ENCODE measurements at regions not wholly inside any gene's neighbourhood (a gene's known extent, or its start where the extent isn't known, plus 50 kb on each side); places are given as distances from the start of the nearest gene placed in this dataset.

GRCh38 chr4:182000077-182000476 is 243.1 kb upstream of the TENM3 start:
- no peaks in the 10 kb centered on the region for H3K36me3 ChIP-seq (replicated peaks in 1 of 2; ENCODE audit: insufficient read depth in 1 of 2, low read depth in 2 of 2)
- H3K4me1 ChIP-seq = no peaks in the 10 kb centered on the region
- TF ChIP-seq CTCF (IDR thresholded peaks at IDR 0.05) (no peak), POLR2A (IDR thresholded peaks at IDR 0.05) (no peak)
- ATAC-seq (no peak), DNase-seq (no peak)
- H3K27me3 ChIP-seq = no peaks in the 10 kb centered on the region
- intact Hi-C loops (cut with DNase I) = no loop called here
- H3K4me3 ChIP-seq = no peak overlapping the region
- H3K9me3 ChIP-seq = no peaks in the 10 kb centered on the region
- 62 to 65% methylated on average over 6 of the region's 6 CpGs for WGBS, 2 donors
- H3K27ac ChIP-seq = no peak overlapping the region

- no peak overlapping the region for H3K4me3 ChIP-seq
- DNase-seq (no peak), ATAC-seq (no peak)
- TF ChIP-seq CTCF (IDR thresholded peaks at IDR 0.05) (no peak), POLR2A (IDR thresholded peaks at IDR 0.05) (no peak)
- WGBS, 2 donors = 76 to 89% methylated on average over 1 of the region's 1 CpG
- no peak overlapping the region for H3K27ac ChIP-seq
- H3K4me1 ChIP-seq = no peaks in the 10 kb centered on the region
- no peaks in the 10 kb centered on the region for H3K36me3 ChIP-seq (replicated peaks in 1 of 2; ENCODE audit: insufficient read depth in 1 of 2, low read depth in 2 of 2)
- H3K9me3 ChIP-seq = no peaks in the 10 kb centered on the region
- intact Hi-C loops (cut with DNase I) = no loop called here
- no peaks in the 10 kb centered on the region for H3K27me3 ChIP-seq
These were observed 232.3 kb upstream of the TENM3 start for GRCh38 chr4:182010876-182011275.

- Histone ChIP-seq H3K36me3 (replicated peaks in 1 of 2; ENCODE audit: insufficient read depth in 1 of 2, low read depth in 2 of 2) (no peaks in the 10 kb centered on the region), H3K27ac (no peak overlapping the region), H3K4me1 (no peaks in the 10 kb centered on the region), H3K27me3 (no peaks in the 10 kb centered on the region), H3K4me3 (no peak overlapping the region), H3K9me3 (no peaks in the 10 kb centered on the region)
- TF ChIP-seq POLR2A (IDR thresholded peaks at IDR 0.05) (no peak), CTCF (IDR thresholded peaks at IDR 0.05) (no peak)
- DNase-seq (no peak), ATAC-seq (no peak)
- intact Hi-C loops (cut with DNase I) = no loop called here
- WGBS, 2 donors = 73 to 88% methylated on average over 5 of the region's 5 CpGs
These were observed 229.0 kb upstream of the TENM3 start for GRCh38 chr4:182014164-182014563.

GRCh38 chr4:182015014-182015413 is 228.2 kb upstream of the TENM3 start:
- H3K36me3 ChIP-seq (replicated peaks in 1 of 2; ENCODE audit: insufficient read depth in 1 of 2, low read depth in 2 of 2) = no peaks in the 10 kb centered on the region
- no peak overlapping the region for H3K4me3 ChIP-seq
- no peaks in the 10 kb centered on the region for H3K9me3 ChIP-seq
- H3K27ac ChIP-seq = no peak overlapping the region
- DNase-seq (no peak), ATAC-seq (no peak)
- H3K27me3 ChIP-seq = no peaks in the 10 kb centered on the region
- 78 to 79% methylated on average over 11 of the region's 11 CpGs for WGBS, 2 donors
- TF ChIP-seq POLR2A (IDR thresholded peaks at IDR 0.05) (no peak), CTCF (IDR thresholded peaks at IDR 0.05) (no peak)
- intact Hi-C loops (cut with DNase I) = no loop called here
- H3K4me1 ChIP-seq = no peaks in the 10 kb centered on the region

- ATAC-seq (no peak), DNase-seq (no peak)
- no peaks in the 10 kb centered on the region for H3K27me3 ChIP-seq
- H3K36me3 ChIP-seq (replicated peaks in 1 of 2; ENCODE audit: insufficient read depth in 1 of 2, low read depth in 2 of 2) = no peaks in the 10 kb centered on the region
- no peak overlapping the region for H3K27ac ChIP-seq
- H3K9me3 ChIP-seq = no peaks in the 10 kb centered on the region
- TF ChIP-seq CTCF (IDR thresholded peaks at IDR 0.05) (no peak), POLR2A (IDR thresholded peaks at IDR 0.05) (no peak)
- H3K4me3 ChIP-seq = no peak overlapping the region
- WGBS, 2 donors = 61 to 74% methylated on average over 6 of the region's 6 CpGs
- H3K4me1 ChIP-seq = no peaks in the 10 kb centered on the region
- intact Hi-C loops (cut with DNase I) = no loop called here
These were observed 227.3 kb upstream of the TENM3 start for GRCh38 chr4:182015893-182016292.
